GM21423 (cell line): ENCODE measurements at regions not wholly inside any gene's neighbourhood (a gene's known extent, or its start where the extent isn't known, plus 50 kb on each side); places are given as distances from the start of the nearest gene placed in this dataset.

Experiments
- ATAC-seq: cut with Tn5 transposase; IDR thresholded peaks from one replicate; pipeline ENCODE4 v1.9.1; 2021; ENCODE audit warnings: mild to moderate bottlenecking, moderate library complexity; ENCODE audit not compliant: unreplicated experiment

DNA sequence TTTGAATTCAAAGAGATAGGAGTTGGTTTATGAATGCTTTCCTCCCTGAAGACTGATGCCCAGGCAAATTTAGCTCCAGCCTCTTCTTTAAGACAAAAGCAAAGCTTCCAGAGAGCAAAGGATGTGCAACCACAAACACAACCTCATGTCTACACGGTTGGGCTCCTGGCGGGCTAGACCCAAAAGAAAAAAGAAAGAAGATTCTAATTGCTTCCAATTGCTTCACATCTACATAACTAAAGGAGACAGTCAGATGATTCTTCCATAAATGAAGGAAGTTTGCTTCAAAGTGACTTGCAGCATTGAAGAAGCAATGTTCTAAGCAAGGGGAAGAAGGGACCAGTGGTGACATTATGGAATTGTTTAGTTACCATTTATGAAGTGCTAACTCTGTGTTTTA is 1603.0 kb upstream of the TENM3 start:
- ATAC-seq, result no peak

- ATAC-seq, result no peak
Observed at GRCh38 chr4:180641495-180641894, 1601.7 kb upstream of the TENM3 start.

GRCh38 chr4:180642732-180643131 is 1600.5 kb upstream of the TENM3 start:
- ATAC-seq, result no peak

DNA sequence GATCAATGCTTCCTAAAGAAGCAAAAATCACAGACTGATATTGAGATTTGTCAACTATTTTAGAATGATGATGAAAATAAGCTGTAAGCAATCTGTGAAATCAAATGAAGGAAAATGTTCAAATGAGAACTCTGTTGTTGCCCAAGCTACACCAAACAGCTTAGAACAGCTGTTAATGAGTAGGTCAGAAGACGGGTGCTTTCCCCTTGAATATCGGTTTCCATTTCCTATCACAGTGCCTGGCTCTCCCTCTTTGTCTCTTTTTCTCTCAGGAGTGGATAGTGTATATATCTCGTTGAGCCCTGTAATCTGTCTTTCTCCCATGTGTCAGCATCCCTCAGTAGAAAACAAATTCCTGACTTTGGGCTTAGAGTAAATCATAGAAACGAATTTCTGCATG is 1592.9 kb upstream of the TENM3 start:
- peak; percentile 84 for ATAC-seq

DNA sequence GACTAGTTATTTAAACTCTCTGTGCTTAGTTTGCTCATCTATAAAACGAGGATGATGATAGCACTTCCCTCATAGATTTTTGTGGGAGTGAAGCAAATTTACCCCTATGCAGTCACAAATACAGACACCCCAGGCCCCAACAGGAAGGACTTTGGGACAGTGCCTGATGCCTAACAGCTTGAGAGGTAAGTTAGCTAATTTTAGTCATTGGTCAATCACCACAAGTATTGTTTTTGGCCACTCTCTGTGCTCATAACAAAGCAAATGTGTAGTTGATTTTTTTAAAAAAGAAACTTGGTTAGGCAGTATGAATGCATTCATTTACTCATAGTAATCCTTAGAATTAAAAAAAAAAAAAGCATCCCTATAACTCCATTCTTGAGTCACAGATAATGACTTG is 1590.7 kb upstream of the TENM3 start:
- no peak for ATAC-seq

DNA sequence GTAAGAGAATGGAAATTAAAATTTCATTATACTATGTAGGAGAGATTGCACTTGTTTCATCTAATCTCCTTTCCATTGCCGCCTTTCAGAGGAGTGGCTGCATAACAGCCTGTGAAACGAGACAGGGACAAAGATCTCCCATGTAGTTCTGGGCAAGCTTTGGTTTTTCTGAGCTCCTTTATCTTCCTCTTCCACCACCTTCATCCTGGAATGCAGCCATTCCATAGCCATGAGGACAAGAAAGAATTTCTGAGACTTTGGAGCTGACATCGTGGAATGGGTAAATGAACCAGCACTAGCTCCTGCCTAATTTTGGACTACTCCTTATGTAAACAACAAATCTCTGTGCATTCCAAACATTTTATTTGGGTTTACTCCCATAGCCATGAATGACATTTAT is 1587.3 kb upstream of the TENM3 start:
- ATAC-seq, result no peak

GRCh38 chr4:180657881-180658280 is 1585.3 kb upstream of the TENM3 start:
- no peak for ATAC-seq

- peak; percentile 84 for ATAC-seq
Observed at GRCh38 chr4:180664766-180665368, 1578.3 kb upstream of the TENM3 start.

- ATAC-seq, result no peak
Observed at GRCh38 chr4:180665481-180665880, 1577.7 kb upstream of the TENM3 start.

GRCh38 chr4:180665994-180666824 is 1577.0 kb upstream of the TENM3 start:
- ATAC-seq, result peak; percentile 81

DNA sequence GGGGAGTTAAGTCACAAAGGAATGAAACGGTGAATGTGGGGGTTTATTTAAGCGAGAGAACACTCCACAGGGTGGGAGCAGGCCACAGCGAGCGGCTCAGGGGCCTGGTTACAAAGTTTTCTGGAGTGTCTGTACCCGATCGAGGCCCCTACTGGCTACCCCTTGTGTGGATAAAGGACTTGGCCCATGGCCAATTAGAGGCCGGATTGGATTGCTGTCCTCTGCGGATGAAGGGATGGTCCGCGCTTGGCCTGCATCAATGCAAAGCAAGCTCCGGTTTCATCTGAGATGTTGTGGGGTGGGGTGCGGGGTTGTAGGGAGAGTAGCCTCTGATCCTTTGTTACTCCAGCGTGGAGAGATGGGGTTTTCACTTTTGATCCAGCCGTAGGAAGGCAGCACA is 1574.5 kb upstream of the TENM3 start:
- ATAC-seq, result no peak

DNA sequence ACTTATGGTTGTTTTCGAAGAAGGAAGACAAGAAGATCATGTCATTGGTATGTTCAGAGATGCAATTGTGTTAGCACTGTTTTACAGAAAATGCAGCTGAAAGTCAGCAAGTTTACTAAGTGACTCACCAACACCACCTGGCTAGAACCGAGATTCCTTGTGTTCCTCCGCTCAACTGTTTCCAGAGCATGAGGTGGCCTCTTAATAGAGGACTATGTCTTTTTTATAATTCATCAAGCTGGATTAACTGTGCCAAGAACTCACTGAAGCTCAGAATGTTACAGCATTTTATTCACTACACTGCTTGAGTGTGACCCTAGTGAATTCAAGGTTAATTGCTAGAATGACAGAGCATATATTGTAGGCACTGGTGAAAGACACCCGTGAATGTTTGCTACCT is 1573.5 kb upstream of the TENM3 start:
- ATAC-seq, result no peak

DNA sequence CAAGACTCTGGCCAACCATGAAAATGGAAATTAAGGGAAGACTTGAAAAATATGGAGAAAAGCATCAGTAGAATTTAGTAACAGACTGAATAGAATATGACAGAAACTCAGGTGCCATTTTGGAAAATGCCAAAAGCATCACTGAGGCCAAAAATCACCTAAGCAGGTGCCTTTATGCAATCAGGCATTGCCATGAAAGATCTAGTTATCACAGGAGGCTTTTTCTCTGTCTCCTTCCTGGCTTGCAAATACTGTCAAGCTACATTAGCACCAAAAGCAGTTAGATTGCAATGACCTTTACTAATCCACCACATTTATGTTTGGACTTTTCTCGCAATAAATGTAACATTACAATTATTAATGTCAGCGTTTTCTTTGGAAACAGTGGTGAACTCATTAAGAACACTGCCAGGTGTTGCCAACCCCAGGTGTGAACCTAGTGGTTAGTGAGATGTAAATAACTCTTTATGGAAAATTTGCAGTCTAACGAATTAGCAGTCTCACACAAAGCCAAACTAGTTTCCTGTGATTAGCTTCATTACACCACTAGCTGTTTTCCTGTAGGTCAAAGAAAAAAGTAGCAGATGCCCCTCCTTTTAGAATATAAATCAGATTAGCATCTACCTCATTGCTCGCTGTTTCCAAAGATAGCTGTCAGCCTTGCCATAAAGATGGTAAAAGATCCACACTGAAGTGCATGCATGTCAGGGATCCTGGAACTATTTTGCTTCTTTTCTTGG is 1568.4 kb upstream of the TENM3 start:
- no peak for ATAC-seq

DNA sequence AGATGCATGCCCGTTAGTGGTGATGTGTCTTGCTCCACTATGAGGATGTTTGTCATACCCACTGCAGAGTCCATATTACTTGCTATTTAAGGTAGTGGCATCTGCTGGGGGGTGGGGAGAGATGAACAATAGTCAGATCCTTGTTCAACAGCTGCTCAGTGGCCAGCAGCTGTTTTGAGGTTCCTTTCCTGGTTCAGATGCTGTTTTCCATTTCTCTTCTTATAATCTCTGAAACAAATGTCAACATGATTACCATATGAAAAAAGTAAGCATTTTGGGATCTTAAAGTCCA is 1567.9 kb upstream of the TENM3 start:
- ATAC-seq, result no peak

DNA sequence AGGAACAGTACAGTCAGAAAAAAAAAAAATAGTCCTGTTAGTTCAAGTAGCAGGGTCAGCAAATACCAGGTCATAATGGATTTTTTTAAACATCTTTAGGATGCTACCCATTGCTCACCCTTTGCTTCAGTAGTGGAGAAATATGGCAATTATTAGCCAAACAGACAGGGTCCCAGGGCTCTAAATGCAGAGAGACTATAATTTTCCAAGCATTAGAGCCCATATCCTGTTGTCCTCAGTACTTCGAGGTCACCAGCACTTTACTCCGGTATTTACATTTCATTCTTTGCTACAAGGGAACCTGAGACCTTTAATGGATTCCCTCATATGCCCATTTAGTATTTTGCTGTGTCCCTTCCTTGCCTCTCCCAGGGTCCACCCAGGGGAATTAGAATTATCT is 1562.9 kb upstream of the TENM3 start:
- no peak for ATAC-seq

GRCh38 chr4:180682776-180683175 is 1560.4 kb upstream of the TENM3 start:
- ATAC-seq, result no peak

GRCh38 chr4:180683186-180683585 is 1560.0 kb upstream of the TENM3 start:
- ATAC-seq, result no peak

- ATAC-seq, result no peak
Observed at GRCh38 chr4:180688480-180688879, 1554.7 kb upstream of the TENM3 start.

DNA sequence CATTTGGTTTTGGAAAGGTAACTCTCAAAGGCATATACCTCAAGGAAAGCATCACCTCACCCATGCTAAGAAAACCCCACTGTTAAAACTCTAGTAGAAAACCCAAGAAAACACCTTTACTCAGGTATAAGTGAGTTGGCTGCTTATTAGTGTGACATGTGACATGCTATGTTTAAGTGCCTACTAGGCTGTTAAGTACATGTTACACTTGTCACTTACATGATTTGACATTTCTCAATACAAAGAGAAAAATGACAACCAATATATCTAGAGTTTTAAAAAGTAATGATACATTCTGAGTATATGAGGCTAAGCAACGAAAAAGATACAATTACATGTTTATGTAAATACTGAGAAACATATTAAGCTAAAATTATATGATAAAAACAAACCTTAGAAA is 1548.3 kb upstream of the TENM3 start:
- ATAC-seq, result no peak

DNA sequence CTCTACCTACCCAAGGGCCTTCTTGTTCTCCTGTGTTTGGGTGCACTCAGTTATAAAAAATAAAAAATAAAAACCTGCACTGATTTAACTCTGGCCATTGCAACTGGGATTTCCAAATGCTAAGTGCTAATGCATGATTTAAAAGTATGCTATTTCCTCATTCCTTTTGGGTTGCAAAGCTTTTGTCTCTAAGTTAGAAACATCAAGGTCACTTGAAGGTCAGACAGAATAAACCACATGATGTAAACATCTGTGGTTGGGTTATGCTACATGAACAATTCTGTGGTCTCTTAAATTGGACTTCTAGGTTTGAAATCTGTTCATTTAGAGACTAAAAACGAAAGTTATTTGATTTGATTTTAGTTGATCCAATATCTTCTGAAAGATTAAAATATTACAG is 1547.4 kb upstream of the TENM3 start:
- ATAC-seq, result no peak

DNA sequence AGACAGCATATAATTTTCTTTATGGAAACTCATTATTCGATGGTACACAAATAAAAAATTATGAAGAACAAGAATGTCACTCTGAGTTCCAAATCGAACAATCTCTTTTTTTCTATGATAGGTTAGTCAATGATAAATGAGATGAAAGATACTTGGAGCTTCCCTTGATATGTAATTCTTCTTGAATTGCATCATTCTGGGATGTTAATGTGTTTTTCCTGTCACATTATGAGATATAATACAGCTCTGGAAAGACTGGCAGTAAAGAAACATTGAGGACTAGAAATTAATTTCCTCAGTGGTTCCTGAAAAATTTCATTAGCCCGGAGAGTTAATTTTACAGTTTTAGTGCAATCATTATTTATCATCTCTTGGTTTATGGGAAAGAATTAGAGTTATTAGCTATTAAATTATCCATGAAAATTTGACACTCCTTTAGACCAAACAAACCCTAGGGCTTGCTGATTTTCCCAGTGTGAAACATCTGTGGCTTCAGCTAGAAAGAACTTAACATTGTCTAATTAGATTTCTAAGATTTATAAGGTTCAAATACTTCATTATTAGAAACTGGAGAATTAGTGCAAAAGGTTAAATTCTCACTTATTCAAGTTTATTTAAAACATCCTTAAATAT is 1546.6 kb upstream of the TENM3 start:
- ATAC-seq, result no peak
